ENCODE measurements at regions not wholly inside any gene's neighbourhood (a gene's known extent, or its start where the extent isn't known, plus 50 kb on each side); places are given as distances from the start of the nearest gene placed in this dataset.
A peak's percentile ranks its signal among the peaks of the same experiment; 100 is the strongest.
"Not testable (repeated sequence)": the region's sequence is repeated elsewhere in the genome, so short reads cannot be mapped to it uniquely, and the experiment has no call there.

- DNase-seq (ENCODE audit: low spot score) = peak; percentile 53
These were observed 107.6 kb upstream of the IPO9 start for GRCh38 chr1:201721082-201722049.

DNA sequence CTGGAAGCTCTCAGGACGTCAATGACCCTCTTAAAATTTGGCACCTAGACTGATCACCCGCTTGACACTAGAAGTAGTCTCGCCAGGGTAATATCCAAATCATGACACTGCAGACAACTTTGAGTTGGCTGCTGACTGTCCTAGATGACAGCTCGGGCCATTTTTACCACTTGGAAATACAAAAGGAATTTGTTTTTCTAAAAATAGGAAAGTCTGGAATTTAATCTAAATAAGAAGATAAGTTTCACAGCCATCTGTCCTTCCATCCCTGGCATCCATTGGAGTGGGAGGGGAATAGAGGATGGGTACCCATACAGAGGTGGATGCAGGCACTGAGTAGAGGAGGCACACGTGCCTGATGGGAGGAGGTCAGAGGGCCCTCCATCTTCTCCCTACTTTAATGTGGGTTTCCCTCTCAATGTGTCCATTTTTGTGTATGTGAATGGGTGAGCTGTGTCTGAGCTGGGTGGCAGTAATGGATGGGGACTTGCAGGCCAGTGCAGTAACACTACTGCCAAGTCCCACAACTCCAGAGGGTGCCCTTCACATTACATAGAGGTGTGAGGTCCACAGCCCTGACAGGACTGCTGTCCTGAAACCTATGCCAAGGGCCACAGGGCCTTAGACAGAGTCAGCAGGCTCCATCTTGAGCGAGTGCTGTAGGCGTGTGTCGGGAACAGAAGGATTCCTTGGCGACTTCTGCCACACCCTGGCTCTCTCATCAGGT, 104.8 kb upstream of the IPO9 start:
- peak; percentile 5 for DNase-seq (ENCODE audit: low spot score)

- no peak for DNase-seq (ENCODE audit: low spot score)
These were observed 104.2 kb upstream of the IPO9 start for GRCh38 chr1:201724766-201725118.

GRCh38 chr1:201726700-201727099, 102.3 kb upstream of the IPO9 start:
- DNase-seq (ENCODE audit: low spot score) = no peak

- DNase-seq (ENCODE audit: low spot score) = peak; percentile 8
These were observed 100.2 kb upstream of the IPO9 start for GRCh38 chr1:201728731-201729130.

DNA sequence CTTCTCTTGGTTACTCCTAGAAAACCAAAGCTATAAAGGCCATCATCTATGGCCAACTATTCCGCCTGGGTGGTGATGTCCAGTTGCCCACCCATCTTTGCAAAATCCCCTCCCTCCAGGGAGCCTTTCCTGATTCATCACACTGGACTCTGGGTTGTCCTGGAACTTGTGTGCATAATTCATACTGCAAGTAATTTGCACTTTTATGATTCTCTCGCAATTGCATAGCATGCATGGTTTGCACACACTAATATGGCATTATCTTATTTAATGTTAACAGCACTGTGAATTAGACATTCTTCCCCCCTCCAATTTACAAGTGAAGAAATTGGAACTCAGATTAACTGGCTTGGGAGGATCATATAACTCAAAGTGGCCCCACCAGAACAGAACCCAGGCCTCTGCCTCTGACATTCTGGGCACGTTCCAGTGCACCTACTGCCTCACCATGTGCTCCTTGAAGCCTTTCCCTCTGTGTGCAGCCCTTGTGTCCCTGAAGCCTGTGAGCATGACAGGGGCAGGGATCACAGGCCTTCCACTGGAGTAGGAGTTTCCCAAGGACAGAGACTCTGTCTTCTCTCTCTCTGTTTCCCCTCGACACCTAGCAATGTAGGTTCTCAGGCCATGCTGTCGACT, 98.9 kb upstream of the IPO9 start:
- no peak for DNase-seq (ENCODE audit: low spot score)

DNA sequence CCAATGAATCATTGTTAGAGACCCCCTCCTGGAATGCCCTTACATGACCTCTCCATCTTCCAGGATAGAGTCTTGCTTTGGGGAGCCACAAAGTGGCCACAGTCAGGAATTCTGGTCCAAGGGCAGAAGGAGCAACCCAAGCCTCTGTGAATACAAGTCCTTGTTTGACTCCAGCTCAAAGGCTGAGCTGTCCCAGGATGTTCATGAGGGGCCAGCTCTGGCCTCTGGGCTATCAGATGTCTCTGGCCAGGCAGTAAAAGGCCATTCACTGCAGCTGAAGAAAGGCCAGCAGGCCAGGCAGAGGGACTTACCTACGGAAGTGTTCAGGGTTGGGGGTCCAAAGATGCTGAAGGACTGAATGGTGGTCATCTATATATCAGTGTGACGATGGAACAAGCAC, 98.3 kb upstream of the IPO9 start:
- peak; percentile 33 for DNase-seq (ENCODE audit: low spot score)

- peak; percentile 43 for DNase-seq (ENCODE audit: low spot score)
These were observed 97.8 kb upstream of the IPO9 start for GRCh38 chr1:201731142-201731541.

DNA sequence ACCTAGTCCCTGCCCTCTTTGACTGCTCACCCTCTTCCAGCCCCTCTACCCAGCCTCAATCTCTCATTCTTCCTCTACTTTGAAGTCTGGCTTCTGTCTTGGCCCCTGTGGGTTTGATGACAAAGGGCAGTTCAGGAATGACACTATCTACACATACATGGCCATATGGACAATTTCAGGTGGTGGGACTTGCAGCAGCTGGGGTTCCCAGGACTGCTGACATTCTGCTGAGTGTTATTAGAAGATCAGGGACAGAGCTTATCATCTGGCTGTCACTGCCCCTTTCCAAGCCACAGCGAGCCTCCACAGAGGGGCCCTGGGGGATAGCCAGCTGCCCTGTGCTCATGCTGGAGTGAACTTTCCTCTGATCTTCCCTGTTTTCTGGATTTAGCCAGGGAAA, 97.4 kb upstream of the IPO9 start:
- no peak for DNase-seq (ENCODE audit: low spot score)

DNA sequence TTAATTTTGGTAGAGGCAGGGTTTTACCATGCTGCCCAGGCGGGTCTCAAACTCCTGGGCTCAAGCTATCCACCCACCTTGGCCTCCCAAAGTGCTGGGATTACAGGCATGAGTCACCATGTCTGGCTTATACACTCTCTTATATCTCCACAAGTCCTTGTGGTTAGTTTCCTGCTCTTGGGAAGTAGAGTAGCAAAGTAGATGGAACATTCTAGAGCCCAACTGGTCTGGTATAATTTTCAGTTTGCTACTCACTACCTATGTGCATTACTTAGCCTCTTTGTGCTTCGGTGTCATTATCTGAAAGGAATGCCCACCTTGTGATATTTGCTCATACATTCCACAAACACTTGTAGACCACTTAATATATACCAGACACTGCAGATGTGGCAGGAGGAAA, 96.6 kb upstream of the IPO9 start:
- DNase-seq (ENCODE audit: low spot score) = no peak

DNA sequence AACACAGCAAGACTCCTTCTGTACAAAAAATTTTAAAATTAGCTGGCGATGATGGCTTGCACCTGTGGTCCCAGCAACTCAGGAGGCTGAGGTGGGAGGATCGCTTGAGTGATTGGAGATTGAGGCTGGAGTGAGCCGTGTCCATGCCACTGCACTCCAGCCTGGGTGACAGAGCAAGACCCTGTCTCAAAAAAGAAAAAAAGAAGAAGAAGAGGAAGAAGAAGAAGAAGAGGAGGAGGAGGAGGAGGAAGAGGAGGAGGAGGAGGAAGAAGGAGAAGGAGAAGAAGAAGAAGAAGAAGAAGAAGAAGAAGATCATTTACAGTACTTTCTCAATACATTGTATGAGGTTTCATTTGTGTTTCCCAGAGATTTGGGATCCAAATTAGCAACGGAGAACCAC, 94.7 kb upstream of the IPO9 start:
- DNase-seq (ENCODE audit: low spot score) = not testable (repeated sequence)

- no peak for DNase-seq (ENCODE audit: low spot score)
These were observed 94.2 kb upstream of the IPO9 start for GRCh38 chr1:201734786-201735185.

DNA sequence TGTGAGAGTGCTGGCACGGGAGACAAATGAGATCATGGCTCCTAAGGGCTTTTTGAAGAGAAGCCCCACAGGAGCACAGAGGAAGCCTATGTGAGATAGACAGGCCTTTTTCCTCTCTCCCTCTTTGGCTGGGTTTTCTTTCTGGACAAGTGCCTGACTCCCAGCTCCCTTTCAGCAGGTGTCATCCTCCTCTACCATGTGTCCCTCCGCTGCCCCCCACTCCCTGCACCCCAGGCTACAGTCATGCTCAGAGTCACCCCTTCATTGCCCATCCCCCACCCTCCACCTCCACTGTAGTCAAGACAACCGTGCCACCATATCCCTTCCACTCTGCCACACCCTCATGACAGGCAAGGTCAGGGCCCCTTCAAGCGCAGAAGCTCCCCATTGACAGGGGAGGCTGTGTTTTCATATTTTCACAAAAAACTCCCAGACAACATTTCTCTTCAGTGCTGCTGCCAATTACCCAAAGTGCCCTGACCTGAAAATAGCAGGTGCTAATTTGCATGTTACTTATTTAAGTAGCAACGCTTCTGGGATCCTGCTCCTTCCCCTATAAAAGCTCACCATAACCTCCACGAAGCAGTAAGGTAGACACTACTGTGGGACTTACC, 92.1 kb upstream of the IPO9 start:
- DNase-seq (ENCODE audit: low spot score) = no peak

DNA sequence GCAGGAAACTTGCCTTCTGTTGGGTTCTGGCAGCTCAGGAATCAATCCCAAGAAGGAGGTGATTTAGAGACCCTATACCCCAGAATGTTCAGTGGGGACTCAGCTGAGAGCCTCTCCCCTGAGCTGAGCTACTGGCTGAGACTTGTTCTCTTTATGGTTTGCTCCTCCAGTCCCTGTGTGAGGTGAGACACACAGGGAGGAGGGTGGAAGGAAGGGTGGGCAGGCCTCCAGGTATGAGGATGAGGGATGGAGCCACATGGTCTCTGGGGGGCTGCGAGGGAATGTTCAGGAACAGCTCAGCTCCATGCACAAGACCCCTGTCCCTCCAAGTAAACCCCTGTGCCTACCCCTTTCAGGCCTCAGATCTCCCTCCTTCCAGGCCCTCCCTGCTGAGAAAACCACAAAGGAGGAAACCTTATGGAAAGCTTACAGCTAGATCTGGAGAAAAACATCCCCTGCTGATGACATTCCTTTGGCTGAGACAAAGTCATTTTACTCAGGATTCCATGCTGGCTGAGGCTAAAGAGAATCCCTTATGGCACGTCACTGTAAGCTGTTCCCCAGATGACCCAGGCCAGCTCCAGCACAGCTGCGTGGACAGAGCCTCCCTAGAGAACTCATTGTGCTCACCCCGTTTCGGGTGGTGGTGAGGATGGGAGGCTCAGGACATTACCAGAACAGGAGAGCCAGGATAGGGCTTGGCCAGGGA, 91.5 kb upstream of the IPO9 start:
- no peak for DNase-seq (ENCODE audit: low spot score)

DNA sequence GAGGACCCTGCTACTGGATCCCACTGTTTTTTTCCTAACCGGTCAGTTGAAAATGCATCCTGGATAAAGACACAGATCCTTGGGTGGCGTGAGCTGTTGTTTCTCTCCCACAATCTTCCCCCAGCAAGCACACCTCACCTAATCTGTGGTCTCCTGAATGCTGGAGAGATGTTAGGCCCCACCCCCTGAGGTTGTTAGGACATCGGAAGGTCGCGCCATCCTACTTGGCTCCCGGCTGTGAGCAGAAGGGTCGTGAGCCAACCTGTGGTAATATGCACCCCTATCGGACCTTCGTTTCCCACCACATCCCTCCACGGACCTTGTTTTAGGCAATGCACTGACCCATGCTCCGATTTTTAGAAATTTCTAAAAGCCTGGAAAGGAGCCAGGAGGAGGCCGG, 89.9 kb upstream of the IPO9 start:
- no peak for DNase-seq (ENCODE audit: low spot score)

- DNase-seq (ENCODE audit: low spot score) = no peak
These were observed 89.4 kb upstream of the IPO9 start for GRCh38 chr1:201739492-201740085.

GRCh38 chr1:201740086-201740541, 88.8 kb upstream of the IPO9 start:
- no peak for DNase-seq (ENCODE audit: low spot score)

GRCh38 chr1:201740670-201741111, 88.3 kb upstream of the IPO9 start:
- DNase-seq (ENCODE audit: low spot score) = no peak

DNA sequence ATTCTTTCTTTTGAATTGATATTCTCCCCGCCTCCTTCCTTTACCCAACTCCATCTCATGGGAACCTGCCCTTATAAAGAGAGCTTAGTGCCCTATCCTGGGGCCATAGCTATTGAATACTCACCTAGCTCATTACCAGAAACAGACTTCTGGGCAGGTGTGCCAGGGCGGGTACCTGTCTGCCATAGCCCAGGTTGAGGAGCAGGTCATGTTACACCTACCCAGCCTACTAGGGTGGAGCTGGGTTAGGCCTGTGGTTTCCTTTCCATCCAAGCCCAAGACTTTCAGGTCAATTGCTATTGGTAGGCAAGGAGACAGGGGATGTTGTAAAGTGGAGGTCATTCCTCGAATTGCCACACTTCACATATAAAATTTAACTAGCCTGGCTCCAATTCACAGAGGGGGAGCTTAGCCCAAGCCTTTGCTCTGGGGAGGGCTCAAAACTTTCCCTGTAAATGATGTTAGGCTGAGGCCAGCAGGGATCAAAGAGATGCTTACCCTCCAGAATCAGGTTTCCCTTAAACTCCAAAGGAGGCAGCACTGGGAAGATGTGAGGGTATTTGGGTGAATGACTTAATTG, 87.1 kb upstream of the IPO9 start:
- no peak for DNase-seq (ENCODE audit: low spot score)

DNA sequence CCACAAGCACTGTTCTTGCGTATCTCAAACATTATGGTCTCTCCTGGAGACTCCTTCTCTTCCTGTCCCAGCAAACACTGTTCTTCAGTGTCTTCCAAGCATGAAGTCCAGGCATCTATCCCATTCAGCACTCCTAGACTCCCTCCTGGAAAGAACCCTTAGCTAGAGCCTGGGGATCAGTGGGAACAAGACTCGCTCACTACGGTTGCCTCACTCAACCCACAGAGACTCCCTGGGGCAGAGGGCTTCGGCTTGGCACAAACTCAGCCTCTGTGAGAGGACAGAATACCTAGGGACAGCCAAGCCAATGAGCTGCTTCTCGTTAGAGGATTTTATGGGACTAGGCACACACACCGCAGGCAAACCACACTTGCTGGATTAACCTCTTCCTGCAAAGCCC, 86.5 kb upstream of the IPO9 start:
- DNase-seq (ENCODE audit: low spot score) = no peak
